IPS-15b (cell line): ENCODE measurements at regions not wholly inside any gene's neighbourhood (a gene's known extent, or its start where the extent isn't known, plus 50 kb on each side); places are given as distances from the start of the nearest gene placed in this dataset.
"Not testable (repeated sequence)": the region's sequence is repeated elsewhere in the genome, so short reads cannot be mapped to it uniquely, and the experiment has no call there.

Source experiments
- H3K27me3 ChIP-seq: one replicate; pipeline ENCODE4 v1.6.1; 2013; ENCODE audit warnings: low read length; ENCODE audit not compliant: control insufficient read depth, insufficient read depth
- H3K36me3 ChIP-seq: one replicate; pipeline ENCODE4 v1.6.1; 2013; ENCODE audit warnings: low read length; ENCODE audit not compliant: control insufficient read depth, insufficient read depth
- H3K4me1 ChIP-seq: one replicate; pipeline ENCODE4 v1.6.1; 2013; ENCODE audit warnings: mild to moderate bottlenecking, low read length; ENCODE audit not compliant: control insufficient read depth, insufficient read depth
- H3K4me3 ChIP-seq: one replicate; pipeline ENCODE4 v1.5.1; 2013; ENCODE audit warnings: low read depth, low read length
- H3K9ac ChIP-seq: one replicate; pipeline ENCODE4 v1.6.1; 2013; ENCODE audit warnings: low read depth, mild to moderate bottlenecking, low read length
- H3K9me3 ChIP-seq: one replicate; pipeline ENCODE4 v1.6.1; 2013; ENCODE audit warnings: mild to moderate bottlenecking, low read length; ENCODE audit not compliant: control insufficient read depth, insufficient read depth

- Histone ChIP-seq H3K4me3 (no peak overlapping the region), H3K27me3 (no peaks in the 10 kb centered on the region), H3K9me3 (no peaks in the 10 kb centered on the region), H3K9ac (no peak overlapping the region), H3K4me1 (no peaks in the 10 kb centered on the region), H3K36me3 (no peaks in the 10 kb centered on the region)
Measured at GRCh38 chr3:81217101-81217500, 544.3 kb downstream of the GBE1 start.

GRCh38 chr3:81216192-81216591 lies 545.3 kb downstream of the GBE1 start:
- Histone ChIP-seq H3K9me3 (no peaks in the 10 kb centered on the region), H3K9ac (no peak overlapping the region), H3K36me3 (no peaks in the 10 kb centered on the region), H3K4me1 (no peaks in the 10 kb centered on the region), H3K4me3 (no peak overlapping the region), H3K27me3 (no peaks in the 10 kb centered on the region)

- Histone ChIP-seq H3K27me3 (no peaks in the 10 kb centered on the region), H3K4me1 (no peaks in the 10 kb centered on the region), H3K36me3 (no peaks in the 10 kb centered on the region), H3K4me3 (no peak overlapping the region), H3K9ac (no peak overlapping the region), H3K9me3 (no peaks in the 10 kb centered on the region)
Measured at GRCh38 chr3:81214631-81215030, 546.8 kb downstream of the GBE1 start.

DNA sequence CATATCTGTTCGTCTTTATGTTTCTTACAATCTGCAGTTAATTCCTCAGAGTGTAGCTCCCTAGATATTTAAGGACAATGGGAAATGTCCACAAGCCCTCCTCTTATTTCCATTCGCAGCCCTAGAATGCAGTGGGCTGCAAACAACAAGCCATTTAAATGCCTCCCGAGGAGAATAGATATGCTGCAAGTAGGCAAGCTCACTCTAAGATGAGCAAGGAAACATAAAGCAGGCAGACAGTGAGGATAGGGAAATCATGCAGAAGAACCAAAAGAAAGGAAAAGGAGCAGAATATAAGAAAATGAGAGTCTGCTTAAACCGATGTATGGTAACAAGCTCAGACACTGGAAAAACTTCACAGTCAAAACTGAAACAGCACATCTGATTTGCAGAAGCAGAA lies 561.9 kb downstream of the GBE1 start:
- Histone ChIP-seq H3K4me3 (no peak overlapping the region), H3K4me1 (no peaks in the 10 kb centered on the region), H3K9ac (no peak overlapping the region), H3K9me3 (no peaks in the 10 kb centered on the region), H3K27me3 (no peaks in the 10 kb centered on the region), H3K36me3 (no peaks in the 10 kb centered on the region)

- Histone ChIP-seq H3K9ac (no peak overlapping the region), H3K4me3 (no peak overlapping the region), H3K9me3 (no peaks in the 10 kb centered on the region), H3K27me3 (no peaks in the 10 kb centered on the region), H3K36me3 (no peaks in the 10 kb centered on the region), H3K4me1 (no peaks in the 10 kb centered on the region)
Measured at GRCh38 chr3:81198756-81199155, 562.7 kb downstream of the GBE1 start.

- Histone ChIP-seq H3K4me3 (no peak overlapping the region), H3K9me3 (no peaks in the 10 kb centered on the region)
Measured at GRCh38 chr3:81198216-81198615, 563.2 kb downstream of the GBE1 start.

DNA sequence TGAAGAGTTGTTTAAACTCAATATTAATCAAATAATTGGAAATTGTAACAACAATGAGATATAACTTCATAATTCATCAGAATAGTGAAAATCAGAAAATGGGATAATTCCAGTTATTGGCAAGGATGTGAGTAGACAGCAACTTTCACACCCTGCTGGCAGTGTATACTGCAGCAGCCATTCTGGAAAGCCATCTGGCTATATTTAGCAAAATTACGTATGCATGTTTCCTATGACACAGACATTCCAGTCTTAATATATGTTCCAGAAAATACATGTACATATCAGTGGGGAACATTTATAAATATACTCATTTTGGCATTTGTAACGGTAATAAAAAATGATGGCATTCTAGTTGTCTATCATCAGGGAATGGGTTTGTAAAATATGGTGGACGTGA lies 564.1 kb downstream of the GBE1 start:
- Histone ChIP-seq H3K4me1 (no peaks in the 10 kb centered on the region), H3K4me3 (no peak overlapping the region), H3K9me3 (no peaks in the 10 kb centered on the region), H3K27me3 (no peaks in the 10 kb centered on the region), H3K9ac (no peak overlapping the region), H3K36me3 (no peaks in the 10 kb centered on the region)

More at GRCh38 chr3:81198216-81198615, 563.2 kb downstream of the GBE1 start:
- Histone ChIP-seq H3K4me1 (no peaks in the 10 kb centered on the region), H3K27me3 (no peaks in the 10 kb centered on the region), H3K9ac (no peak overlapping the region), H3K36me3 (no peaks in the 10 kb centered on the region)

- H3K9ac ChIP-seq = no peak overlapping the region
- no peak overlapping the region for H3K4me3 ChIP-seq
- H3K36me3 ChIP-seq = no peaks in the 10 kb centered on the region
- no peaks in the 10 kb centered on the region for H3K4me1 ChIP-seq
- H3K27me3 ChIP-seq = no peaks in the 10 kb centered on the region
- no peaks in the 10 kb centered on the region for H3K9me3 ChIP-seq
Measured at GRCh38 chr3:81195478-81195877, 566.0 kb downstream of the GBE1 start.

- H3K36me3 ChIP-seq = no peaks in the 10 kb centered on the region
- H3K9me3 ChIP-seq = no peaks in the 10 kb centered on the region
- H3K4me3 ChIP-seq = no peak overlapping the region
- H3K27me3 ChIP-seq = no peaks in the 10 kb centered on the region
- no peaks in the 10 kb centered on the region for H3K4me1 ChIP-seq
- no peak overlapping the region for H3K9ac ChIP-seq
Measured at GRCh38 chr3:81186412-81186811, 575.0 kb downstream of the GBE1 start.

- H3K4me3 ChIP-seq, H3K4me1 ChIP-seq, H3K36me3 ChIP-seq, H3K27me3 ChIP-seq, H3K9me3 ChIP-seq, H3K9ac ChIP-seq: not testable (repeated sequence)
Measured at GRCh38 chr3:81182086-81182875, 579.2 kb downstream of the GBE1 start.

DNA sequence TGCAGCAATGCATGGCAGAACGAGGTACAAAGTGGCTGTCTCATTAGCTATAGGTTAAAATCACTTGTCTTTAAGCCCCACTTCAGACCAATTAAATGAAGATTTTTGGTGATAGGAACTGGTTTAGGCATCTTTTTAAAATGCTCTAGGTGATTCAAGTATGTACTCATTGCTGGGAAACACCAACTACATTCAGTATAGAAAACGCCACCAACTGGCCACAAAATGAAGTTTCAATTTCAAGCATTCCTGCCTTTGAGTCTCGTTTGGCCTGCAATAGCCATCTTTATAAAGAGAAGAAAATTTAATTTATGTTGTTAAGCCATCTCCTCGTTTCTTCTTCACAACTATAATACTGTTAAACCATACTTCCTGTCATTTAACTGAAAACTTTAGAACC lies 587.9 kb downstream of the GBE1 start:
- Histone ChIP-seq H3K9me3 (no peaks in the 10 kb centered on the region), H3K9ac (no peak overlapping the region), H3K27me3 (no peaks in the 10 kb centered on the region), H3K4me3 (no peak overlapping the region), H3K4me1 (peaks cover 5% of the 10 kb centered on the region), H3K36me3 (no peaks in the 10 kb centered on the region)

DNA sequence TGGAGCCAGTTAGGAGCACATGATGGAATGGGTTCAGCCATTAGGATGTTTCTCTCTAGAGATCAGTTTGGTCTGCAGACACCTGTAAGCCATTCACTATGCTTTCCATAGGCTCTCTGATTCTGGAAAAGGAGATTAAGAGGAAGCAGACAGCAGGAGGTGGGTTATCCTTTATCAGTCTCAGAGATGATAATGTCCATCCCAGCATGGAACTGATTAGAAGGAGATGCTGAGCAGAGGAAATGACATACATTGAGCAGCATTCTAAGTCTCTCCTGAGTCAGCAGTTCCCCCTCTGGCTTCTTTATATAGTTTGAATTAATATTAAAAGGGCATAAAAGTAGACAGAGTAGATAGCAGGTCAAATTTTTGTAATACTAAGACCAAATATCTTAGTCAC lies 591.1 kb downstream of the GBE1 start:
- Histone ChIP-seq H3K9me3 (no peaks in the 10 kb centered on the region), H3K27me3 (no peaks in the 10 kb centered on the region), H3K9ac (no peak overlapping the region)

More for the DNA sequence above, 591.1 kb downstream of the GBE1 start:
- Histone ChIP-seq H3K36me3 (no peaks in the 10 kb centered on the region), H3K4me3 (no peak overlapping the region), H3K4me1 (peaks cover 5% of the 10 kb centered on the region)
